GM21619 (cell line): ENCODE measurements at regions not wholly inside any gene's neighbourhood (a gene's known extent, or its start where the extent isn't known, plus 50 kb on each side); places are given as distances from the start of the nearest gene placed in this dataset.
"Not testable (repeated sequence)": the region's sequence is repeated elsewhere in the genome, so short reads cannot be mapped to it uniquely, and the experiment has no call there.

Source experiments
- ATAC-seq: cut with Tn5 transposase; IDR thresholded peaks from one replicate; pipeline ENCODE4 v1.9.1; 2021; ENCODE audit not compliant: unreplicated experiment

GRCh38 chr4:188717661-188718060 lies 578.4 kb downstream of the TRIML1 start:
- ATAC-seq, result no peak

DNA sequence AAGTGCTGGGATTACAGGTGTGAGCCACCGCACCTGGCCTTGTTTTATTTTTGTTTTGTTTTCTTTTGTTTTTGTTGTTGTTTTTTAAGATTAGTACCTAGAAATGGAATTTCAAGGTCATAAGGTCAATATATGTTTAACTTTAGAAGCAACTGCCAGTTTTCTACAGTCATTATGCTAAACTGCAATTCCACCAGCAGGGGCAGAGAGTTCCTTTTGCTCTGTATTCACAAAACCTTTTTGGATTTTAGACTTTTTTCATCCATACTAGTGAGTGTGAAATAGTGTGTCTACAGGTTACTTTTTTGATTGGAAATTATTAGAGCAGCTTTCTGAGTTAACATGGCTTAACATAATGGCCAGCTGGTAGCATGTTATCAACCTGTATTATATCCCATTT lies 580.6 kb downstream of the TRIML1 start:
- no peak for ATAC-seq

DNA sequence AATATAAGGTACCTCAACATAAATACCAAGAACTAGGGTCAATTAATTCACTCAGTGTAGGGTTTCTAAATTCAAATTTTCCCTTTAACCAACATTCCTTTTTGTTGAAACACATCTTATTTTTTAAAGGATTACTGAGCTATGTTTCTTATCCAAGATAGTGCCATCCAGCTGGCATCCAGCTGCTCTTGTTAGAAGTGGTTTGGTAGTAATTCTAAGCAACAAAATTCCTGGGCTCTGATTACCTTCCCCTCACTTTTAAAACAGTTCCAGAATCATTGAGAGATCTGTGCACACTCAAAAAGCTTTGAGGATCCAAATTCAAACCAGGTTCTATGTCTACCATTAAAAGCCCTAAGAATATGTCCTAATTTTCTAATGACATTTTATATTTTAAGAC lies 583.7 kb downstream of the TRIML1 start:
- no peak for ATAC-seq

- no peak for ATAC-seq
Observed at GRCh38 chr4:188727746-188728145, 588.5 kb downstream of the TRIML1 start.

DNA sequence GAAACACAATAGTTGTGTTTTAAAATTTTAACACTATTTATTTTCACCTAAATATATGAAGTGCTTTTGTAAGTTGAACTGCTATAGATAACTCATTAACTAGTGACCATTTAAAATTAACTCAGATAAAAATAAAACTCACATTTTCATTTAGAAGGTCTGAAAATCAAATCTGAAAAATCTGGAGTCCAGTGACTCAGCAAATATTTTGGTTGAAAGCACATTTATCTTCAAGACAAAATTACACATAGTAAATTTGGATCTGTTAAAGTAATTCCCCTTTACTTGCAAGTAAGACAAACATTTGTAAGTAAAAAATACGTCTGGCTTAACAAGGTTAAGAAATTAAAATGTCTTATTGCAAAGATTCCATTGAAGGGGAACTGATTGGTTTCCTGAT lies 589.1 kb downstream of the TRIML1 start:
- no peak for ATAC-seq

DNA sequence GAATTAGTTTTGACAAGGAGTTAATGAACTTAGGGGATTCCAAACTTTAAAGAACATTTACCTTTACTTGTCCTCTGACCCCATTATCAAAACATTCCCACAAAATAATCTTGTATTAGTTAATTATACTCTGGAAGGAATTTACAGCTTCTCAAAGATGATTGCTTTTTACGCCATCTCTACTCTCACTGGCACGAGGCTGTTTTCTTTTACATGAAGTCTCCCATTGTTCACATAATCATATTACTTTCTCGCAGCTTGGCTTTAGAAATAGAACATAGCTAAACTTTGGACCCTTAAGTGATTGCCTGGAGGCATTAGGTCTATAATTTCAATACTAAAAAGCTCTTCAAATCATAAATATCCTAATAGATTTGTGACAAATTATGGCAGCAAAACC lies 592.9 kb downstream of the TRIML1 start:
- no peak for ATAC-seq

- ATAC-seq, result no peak
Observed at GRCh38 chr4:188735082-188735481, 595.8 kb downstream of the TRIML1 start.

- no peak for ATAC-seq
Observed at GRCh38 chr4:188737251-188738002, 598.2 kb downstream of the TRIML1 start.

- not testable (repeated sequence) for ATAC-seq
Observed at GRCh38 chr4:188738290-188738689, 599.0 kb downstream of the TRIML1 start.

GRCh38 chr4:188740172-188740571 lies 600.9 kb downstream of the TRIML1 start:
- ATAC-seq, result not testable (repeated sequence)

- not testable (repeated sequence) for ATAC-seq
Observed at GRCh38 chr4:188740791-188741190, 601.5 kb downstream of the TRIML1 start.

DNA sequence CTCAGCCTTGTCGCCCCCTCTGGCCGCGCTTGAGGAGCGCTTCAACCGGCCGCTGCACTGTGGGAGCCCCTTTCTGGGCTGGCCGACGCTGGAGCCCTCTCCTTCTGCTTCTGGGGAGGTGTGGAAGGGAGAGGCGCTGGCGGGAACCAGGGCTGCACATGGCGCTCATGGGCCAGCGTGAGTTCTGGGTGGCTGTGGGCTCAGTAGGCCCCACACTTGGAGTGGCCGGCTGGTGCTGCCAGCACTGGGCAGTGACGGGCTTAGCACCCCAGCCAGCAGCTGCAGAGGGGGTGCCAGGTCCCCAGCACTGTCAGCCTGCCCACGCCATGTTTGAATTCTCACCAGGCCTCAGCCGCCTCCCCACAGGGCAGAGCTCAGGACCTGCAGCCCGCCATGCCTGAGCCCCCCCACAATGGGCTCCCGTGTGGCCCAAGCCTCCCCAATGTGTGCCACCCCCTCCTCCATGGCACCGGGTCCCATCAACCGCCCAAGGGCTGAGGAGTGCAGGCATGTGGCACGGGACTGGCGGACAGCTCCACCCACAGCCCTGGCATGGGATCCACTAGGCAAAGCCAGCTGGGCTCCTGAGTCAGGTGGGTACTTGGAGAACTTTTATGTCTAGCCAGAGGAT lies 615.2 kb downstream of the TRIML1 start:
- no peak for ATAC-seq

GRCh38 chr4:188767496-188767895 lies 628.3 kb downstream of the TRIML1 start:
- no peak for ATAC-seq

DNA sequence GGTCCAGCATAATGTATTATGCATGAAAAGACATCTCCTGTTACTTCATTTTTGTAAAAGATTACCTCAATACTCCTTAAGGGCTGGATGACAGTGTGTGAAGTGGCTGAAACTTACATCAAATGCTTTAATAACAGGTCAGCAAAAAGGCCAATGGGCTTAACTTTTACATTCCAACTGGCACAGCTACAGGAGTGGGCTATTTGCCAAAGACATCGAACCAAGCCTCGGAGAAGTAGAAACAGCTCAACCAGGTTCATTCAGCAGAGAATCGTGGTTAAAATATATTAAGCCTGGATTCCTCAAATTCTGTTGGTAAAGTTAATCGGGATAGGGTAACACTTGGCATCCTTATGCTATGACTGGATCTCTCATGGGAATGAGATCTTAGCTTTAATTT lies 639.7 kb downstream of the TRIML1 start:
- ATAC-seq, result no peak

DNA sequence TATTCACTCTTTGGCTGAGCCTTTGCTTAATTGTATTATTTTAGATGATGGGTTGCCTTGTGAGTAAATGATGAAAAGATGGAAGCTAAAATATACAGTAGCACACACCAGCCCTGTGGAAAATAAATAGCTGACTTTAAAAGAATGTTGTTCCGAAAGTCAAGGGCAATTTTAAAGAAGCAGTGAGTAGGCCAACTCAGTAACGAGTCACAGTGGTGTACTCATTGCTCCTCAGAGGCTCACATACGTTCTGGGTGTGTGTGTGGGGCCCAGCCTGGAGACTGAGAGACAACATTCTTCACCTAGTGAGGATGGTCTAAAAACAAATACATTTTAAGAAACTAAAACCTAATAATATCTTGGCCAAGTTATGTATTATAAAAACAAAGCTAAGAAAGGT lies 640.3 kb downstream of the TRIML1 start:
- no peak for ATAC-seq

DNA sequence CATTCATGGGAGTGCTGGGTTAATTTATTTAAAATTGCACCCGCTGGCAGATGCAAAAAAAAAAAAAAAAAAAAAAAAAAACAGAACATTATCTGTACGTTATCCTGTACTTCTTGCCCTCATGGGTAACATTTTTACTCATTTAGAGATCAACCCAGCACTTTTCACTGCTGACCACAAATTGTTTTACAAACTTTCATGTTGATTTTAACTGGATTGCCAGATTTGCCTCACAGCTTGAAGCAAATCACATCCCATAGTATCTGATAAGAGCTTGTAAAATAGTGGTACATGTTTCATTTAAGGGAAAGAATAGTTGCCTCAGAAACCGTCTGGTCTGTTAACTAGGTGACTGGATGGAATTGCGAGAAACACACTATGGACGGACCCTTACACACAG lies 640.8 kb downstream of the TRIML1 start:
- ATAC-seq, result no peak

- ATAC-seq, result no peak
Observed at GRCh38 chr4:188780686-188781085, 641.4 kb downstream of the TRIML1 start.

GRCh38 chr4:188781655-188782054 lies 642.4 kb downstream of the TRIML1 start:
- no peak for ATAC-seq

DNA sequence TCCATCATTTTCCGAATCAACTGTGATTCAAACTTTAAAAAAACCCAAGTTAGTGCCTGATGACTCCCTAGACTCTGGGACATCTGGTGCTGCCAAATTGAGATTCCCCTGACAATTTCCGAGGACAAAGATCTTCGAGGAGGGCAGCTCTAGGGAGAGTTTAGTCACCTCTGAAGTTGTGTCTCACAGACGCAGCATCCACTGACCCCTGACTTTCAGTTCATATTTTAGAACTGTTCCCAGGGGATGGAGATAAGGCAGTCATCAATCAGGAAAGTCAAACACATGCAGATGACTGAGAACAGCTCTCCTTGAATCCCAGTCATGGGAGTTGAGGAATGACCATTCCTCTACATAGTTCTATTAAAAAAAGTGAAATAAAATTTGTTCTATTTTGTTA lies 643.9 kb downstream of the TRIML1 start:
- no peak for ATAC-seq

DNA sequence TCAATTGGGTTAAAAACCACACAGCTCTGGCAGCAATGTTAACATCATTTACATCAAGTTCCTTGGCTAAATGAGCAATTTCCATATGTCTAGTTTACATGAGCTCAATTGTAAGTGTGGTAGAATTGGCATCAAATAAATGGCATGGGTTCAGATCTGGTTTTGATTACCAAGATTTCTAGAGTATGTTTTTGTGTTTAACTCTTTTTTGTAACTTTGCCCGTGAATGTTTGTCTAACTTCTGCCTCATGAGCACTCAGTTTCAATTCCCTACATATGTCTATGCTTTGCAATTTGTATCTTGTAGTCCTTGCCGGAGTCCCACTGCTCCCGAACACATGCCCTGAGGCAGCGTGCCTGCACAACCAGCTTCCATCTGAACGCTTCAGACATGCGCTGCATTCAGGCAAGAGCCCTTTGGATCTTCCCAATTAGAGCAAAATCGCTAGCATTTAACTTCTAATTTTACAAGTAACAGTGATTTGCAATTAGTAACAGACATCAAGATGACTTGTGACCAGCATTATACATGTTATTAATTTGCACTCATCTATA lies 644.4 kb downstream of the TRIML1 start:
- ATAC-seq, result no peak

DNA sequence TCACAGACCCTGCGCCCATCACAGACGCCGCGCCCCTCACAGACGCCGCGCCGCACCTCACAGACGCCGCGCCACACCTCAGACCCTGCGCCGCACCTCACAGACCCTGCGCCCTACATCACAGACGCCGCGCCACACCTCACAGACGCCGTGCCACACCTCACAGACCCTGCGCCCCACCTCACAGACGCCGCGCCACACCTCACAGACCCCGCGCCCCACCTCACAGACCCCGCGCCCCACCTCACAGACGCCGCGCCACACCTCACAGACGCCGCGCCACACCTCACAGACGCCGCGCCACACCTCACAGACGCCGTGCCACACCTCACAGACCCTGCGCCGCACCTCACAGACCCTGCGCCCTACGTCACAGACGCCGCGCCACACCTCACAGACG lies 657.4 kb downstream of the TRIML1 start:
- ATAC-seq, result not testable (repeated sequence)

GRCh38 chr4:188797011-188797410 lies 657.8 kb downstream of the TRIML1 start:
- ATAC-seq, result not testable (repeated sequence)
